Prostate gland (tissue), 2 donors: ENCODE measurements at regions not wholly inside any gene's neighbourhood (a gene's known extent, or its start where the extent isn't known, plus 50 kb on each side); places are given as distances from the start of the nearest gene placed in this dataset.

Experiments used
- DNase-seq: peaks from one replicate; pipeline ENCODE4 v3.0.0-alpha.2; 2019; ENCODE audit warnings: low spot score
- H3K27ac ChIP-seq, 2 donors: fragments of 200-600 bp; sonication (generic); 2 replicates each; pipeline ENCODE4 v1.5.1; 2017 to 2019
- H3K27me3 ChIP-seq: fragments of 200-600 bp; sonication (generic); replicated peaks from 2 replicates; pipeline ENCODE4 v1.5.1; 2019; ENCODE audit not compliant: insufficient read depth
- H3K36me3 ChIP-seq, 2 donors: fragments of 200-600 bp; sonication (generic); 1 replicate in 1 of 2; 2 replicates in 1 of 2; pipeline versions ENCODE4 v1.5.1 to v1.8.1; 2017 to 2019
- H3K4me1 ChIP-seq: fragments of 200-600 bp; sonication (generic); replicated peaks from 2 replicates; pipeline ENCODE4 v1.5.1; 2019
- H3K4me3 ChIP-seq, 2 donors: fragments of 200-600 bp; sonication (generic); 2 replicates each; pipeline ENCODE4 v1.5.1; 2017 to 2019
- H3K9me3 ChIP-seq: fragments of 200-600 bp; sonication (generic); 2 replicates; pipeline ENCODE4 v1.5.1; 2017
- POLR2A ChIP-seq: fragments of 450-650 bp; IDR thresholded peaks from one replicate; pipeline ENCODE4 v1.6.1; 2016; ENCODE audit warnings: antibody characterized with exemption, mild to moderate bottlenecking
- POLR2AphosphoS5 ChIP-seq: sonication (generic); formaldehyde crosslinking; IDR thresholded peaks from one replicate; pipeline ENCODE4 v1.6.1; 2017; ENCODE audit warnings: antibody characterized with exemption
- WGBS: methylation state at CpG from one replicate; pipeline ENCODE4 v1.1.5; 2018; 5-methylcytosine and 5-hydroxymethylcytosine counted together
- intact Hi-C: fragments of 100-400 bp; cut with DNase I; formaldehyde crosslinking; loops from one replicate; pipeline ENCODE4 v1.14.2; 2022
- TF ChIP-seq, protein P1 (sequence below), 4 experiments: fragments of 200-600 bp in 2 of 4; fragments of 450-650 bp in 2 of 4; sonication (generic) in 2 of 4; IDR thresholded peaks; 1 replicate in 3 of 4; 2 replicates in 1 of 4; pipeline ENCODE4 v1.5.1; 2016 to 2019; ENCODE audit warnings: antibody characterized with exemption in 4 of 4, mild to moderate bottlenecking in 2 of 4, moderate library complexity in 2 of 4

DNA sequence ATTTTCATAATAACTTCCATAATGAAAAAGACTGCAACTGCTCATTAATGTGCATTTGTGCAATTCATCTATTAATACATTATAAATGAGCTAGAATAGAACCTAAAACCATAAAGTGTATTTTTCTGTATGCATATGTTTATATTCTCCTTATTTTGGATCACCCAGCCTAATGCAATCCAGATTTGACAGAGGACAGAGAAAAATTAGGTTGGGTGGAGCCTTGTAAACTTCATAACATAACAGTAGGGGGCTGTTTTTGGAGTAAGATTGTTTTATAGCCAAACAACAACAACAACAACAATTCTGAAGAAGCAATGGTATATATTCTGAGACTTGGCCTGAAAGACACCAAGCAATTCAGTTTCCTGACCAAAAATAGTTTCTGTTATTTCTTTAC, 615.3 kb upstream of the SLIT2 start:
- TF ChIP-seq POLR2AphosphoS5: no peak
- TF ChIP-seq, protein P1, sequence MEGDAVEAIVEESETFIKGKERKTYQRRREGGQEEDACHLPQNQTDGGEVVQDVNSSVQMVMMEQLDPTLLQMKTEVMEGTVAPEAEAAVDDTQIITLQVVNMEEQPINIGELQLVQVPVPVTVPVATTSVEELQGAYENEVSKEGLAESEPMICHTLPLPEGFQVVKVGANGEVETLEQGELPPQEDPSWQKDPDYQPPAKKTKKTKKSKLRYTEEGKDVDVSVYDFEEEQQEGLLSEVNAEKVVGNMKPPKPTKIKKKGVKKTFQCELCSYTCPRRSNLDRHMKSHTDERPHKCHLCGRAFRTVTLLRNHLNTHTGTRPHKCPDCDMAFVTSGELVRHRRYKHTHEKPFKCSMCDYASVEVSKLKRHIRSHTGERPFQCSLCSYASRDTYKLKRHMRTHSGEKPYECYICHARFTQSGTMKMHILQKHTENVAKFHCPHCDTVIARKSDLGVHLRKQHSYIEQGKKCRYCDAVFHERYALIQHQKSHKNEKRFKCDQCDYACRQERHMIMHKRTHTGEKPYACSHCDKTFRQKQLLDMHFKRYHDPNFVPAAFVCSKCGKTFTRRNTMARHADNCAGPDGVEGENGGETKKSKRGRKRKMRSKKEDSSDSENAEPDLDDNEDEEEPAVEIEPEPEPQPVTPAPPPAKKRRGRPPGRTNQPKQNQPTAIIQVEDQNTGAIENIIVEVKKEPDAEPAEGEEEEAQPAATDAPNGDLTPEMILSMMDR (IDR thresholded peaks at IDR 0.05): no peak
- no peak for TF ChIP-seq POLR2A
- H3K4me1 ChIP-seq: no peaks in the 10 kb centered on the region
- H3K9me3 ChIP-seq: no peaks in the 10 kb centered on the region
- no peaks in the 10 kb centered on the region for H3K36me3 ChIP-seq
- H3K27me3 ChIP-seq: no peaks in the 10 kb centered on the region
- H3K27ac ChIP-seq: no peak overlapping the region
- no peak overlapping the region for H3K4me3 ChIP-seq
- no peak for DNase-seq
- intact Hi-C loops: no loop called here

DNA sequence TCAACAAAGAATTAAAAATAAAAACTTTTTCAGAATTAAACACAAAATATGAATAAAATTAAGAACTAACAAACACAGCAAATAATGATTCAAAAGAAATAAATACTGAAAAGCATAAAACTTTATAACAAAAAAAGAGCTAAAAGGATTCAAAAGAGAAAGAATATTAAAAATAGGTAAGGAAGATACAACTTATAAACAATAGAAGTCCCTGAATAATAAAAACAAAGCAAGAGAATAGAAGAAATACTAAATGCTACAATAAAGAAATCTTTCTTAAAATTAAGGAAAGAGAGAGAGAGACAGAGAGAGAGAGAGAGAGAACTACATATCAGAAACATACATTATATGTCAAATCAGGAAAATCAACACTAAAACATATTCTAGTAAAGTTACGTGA, 619.9 kb upstream of the SLIT2 start:
- Histone ChIP-seq H3K36me3 (no peaks in the 10 kb centered on the region), H3K27ac (no peak overlapping the region), H3K4me1 (no peaks in the 10 kb centered on the region), H3K4me3 (no peak overlapping the region), H3K9me3 (no peaks in the 10 kb centered on the region), H3K27me3 (no peaks in the 10 kb centered on the region)
- 85% methylated on average over 1 of the region's 1 CpG for WGBS
- intact Hi-C loops: no loop called here
- TF ChIP-seq, protein P1 (IDR thresholded peaks at IDR 0.05): no peak
- no peak for TF ChIP-seq POLR2AphosphoS5
- TF ChIP-seq POLR2A: no peak
- no peak for DNase-seq

DNA sequence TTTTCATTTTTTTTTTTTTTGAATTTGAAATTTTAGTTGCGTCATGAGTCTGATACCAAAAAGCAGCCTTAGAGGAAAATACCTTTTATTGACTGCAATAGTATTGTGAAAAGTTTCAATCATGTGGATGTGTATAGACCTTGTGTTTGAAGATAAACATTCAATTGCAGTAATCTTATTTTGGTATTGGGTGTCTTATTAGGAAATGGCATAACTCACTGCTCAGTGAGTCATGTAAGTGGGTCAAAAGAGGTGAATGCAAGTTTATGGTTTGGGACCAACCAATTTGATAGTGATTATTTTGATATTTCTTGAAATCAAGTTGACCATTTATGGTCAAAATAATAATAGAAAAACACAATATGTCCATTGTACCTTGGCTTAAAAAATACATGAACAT, 627.8 kb upstream of the SLIT2 start:
- Histone ChIP-seq H3K27me3 (no peaks in the 10 kb centered on the region), H3K4me1 (no peaks in the 10 kb centered on the region), H3K27ac (no peak overlapping the region), H3K9me3 (no peaks in the 10 kb centered on the region), H3K4me3 (no peak overlapping the region), H3K36me3 (no peaks in the 10 kb centered on the region)
- TF ChIP-seq POLR2AphosphoS5 (no peak), POLR2A (no peak)
- TF ChIP-seq, protein P1 (IDR thresholded peaks at IDR 0.05): no peak
- WGBS: 92% methylated on average over 1 of the region's 1 CpG
- DNase-seq: no peak
- intact Hi-C loops: no loop called here

DNA sequence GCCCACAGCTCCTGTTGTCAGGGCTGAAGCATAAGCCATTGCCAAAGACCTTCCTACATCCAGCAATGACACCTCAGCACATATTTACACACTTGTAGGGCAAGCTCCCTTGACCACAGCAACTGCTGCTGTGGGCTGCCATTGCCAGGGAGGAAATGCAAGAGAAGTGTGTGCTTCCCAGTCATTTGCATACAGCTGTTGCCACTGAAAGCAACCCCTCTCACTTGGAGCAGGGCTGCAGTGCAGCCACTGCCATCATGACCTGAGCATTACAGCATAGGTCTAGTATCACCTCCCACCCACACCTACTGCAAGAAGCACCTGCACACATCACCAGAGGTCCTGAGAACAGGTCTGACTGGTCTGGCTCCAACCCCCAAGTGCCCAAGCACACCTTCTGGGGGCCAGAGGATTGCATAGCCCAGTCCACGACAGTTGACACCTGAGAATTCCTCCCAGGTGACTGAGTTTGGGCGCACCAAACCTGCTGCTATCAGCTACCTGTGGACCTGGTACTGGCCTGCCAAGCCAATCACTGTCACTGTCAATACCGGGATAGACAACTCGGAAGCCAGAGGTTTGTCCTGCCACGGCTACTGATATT, 636.5 kb upstream of the SLIT2 start:
- Histone ChIP-seq H3K27ac (no peak overlapping the region), H3K9me3 (no peaks in the 10 kb centered on the region), H3K4me3 (no peak overlapping the region), H3K27me3 (no peaks in the 10 kb centered on the region), H3K4me1 (no peaks in the 10 kb centered on the region), H3K36me3 (no peaks in the 10 kb centered on the region)
- WGBS: 91% methylated on average over 5 of the region's 5 CpGs
- DNase-seq: no peak
- intact Hi-C loops: no loop called here
- TF ChIP-seq, protein P1 (IDR thresholded peaks at IDR 0.05): no peak
- TF ChIP-seq POLR2AphosphoS5 (no peak), POLR2A (no peak)

DNA sequence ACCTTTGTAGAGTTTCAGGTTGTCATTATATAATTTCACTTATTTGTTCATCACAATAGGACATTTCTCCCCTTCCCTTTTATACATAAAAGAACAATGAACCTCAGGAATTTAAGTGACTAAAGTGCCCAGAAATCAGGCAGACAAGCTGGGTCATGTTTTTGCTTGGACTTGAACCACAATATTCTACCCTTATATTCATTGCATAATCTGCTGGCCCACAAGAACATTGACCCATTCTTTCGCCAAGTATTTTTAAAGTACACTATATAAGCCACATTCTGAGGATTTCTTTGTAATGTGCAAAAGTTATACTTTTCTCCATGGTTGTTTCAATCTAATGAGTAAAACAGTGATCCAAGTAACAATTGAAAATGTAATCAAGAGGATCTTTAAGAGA, 637.5 kb upstream of the SLIT2 start:
- TF ChIP-seq POLR2AphosphoS5 (no peak), POLR2A (no peak)
- TF ChIP-seq, protein P1 (IDR thresholded peaks at IDR 0.05): no peak
- intact Hi-C loops: no loop called here
- Histone ChIP-seq H3K27me3 (no peaks in the 10 kb centered on the region), H3K4me3 (no peak overlapping the region), H3K36me3 (no peaks in the 10 kb centered on the region), H3K9me3 (no peaks in the 10 kb centered on the region), H3K4me1 (no peaks in the 10 kb centered on the region), H3K27ac (no peak overlapping the region)
- DNase-seq: no peak
- 76% methylated on average over 1 of the region's 1 CpG for WGBS
